HEK293 (cell line): ENCODE measurements at regions not wholly inside any gene's neighbourhood (a gene's known extent, or its start where the extent isn't known, plus 50 kb on each side); places are given as distances from the start of the nearest gene placed in this dataset.
A peak's percentile ranks its signal among the peaks of the same experiment; 100 is the strongest.

ENCODE experiments used
- MEIS1 ChIP-seq: sonication (generic); formaldehyde crosslinking; IDR thresholded peaks from 2 replicates; pipeline ENCODE4 v1.8.1; 2022; ENCODE audit warnings: missing genetic modification reagents, mild to moderate bottlenecking, borderline replicate concordance
- ZBTB26 ChIP-seq: fragments of 450-650 bp; formaldehyde crosslinking; optimal IDR thresholded peaks from 2 replicates; pipeline ENCODE3; 2016; ENCODE audit warnings: missing biosample characterization, mild to moderate bottlenecking, missing genetic modification characterization
- ZFP3 ChIP-seq: fragments of 450-650 bp; formaldehyde crosslinking; IDR thresholded peaks from 2 replicates; pipeline ENCODE4 v1.5.1; 2016; ENCODE audit warnings: low read depth, missing biosample characterization, missing genetic modification characterization
- ZNF121 ChIP-seq: fragments of 450-650 bp; formaldehyde crosslinking; IDR thresholded peaks from 2 replicates; pipeline ENCODE4 v1.5.1; 2016; ENCODE audit warnings: missing biosample characterization, missing genetic modification characterization
- ZNF558 ChIP-seq: fragments of 450-650 bp; formaldehyde crosslinking; IDR thresholded peaks from 2 replicates; pipeline ENCODE4 v1.5.1; 2016; ENCODE audit warnings: missing biosample characterization, missing genetic modification characterization
- ZNF677 ChIP-seq: fragments of 450-650 bp; IDR thresholded peaks from 2 replicates; pipeline ENCODE4 v1.5.0; 2018; ENCODE audit warnings: missing biosample characterization, mild to moderate bottlenecking, missing genetic modification characterization, moderate library complexity
- TF ChIP-seq, protein P1 (sequence below): fragments of 450-650 bp; formaldehyde crosslinking; IDR thresholded peaks from 2 replicates; pipeline ENCODE4 v1.5.1; 2016; ENCODE audit warnings: missing biosample characterization, missing genetic modification characterization, low read depth
- TF ChIP-seq, protein P2 (sequence below): fragments of 450-650 bp; formaldehyde crosslinking; IDR thresholded peaks from 2 replicates; pipeline ENCODE4 v1.5.1; 2016; ENCODE audit warnings: missing biosample characterization, missing genetic modification characterization
- TF ChIP-seq, protein P3 (sequence below): fragments of 450-650 bp; formaldehyde crosslinking; IDR thresholded peaks from 2 replicates; pipeline ENCODE4 v1.5.1; 2016; ENCODE audit warnings: missing biosample characterization, missing genetic modification characterization
- TF ChIP-seq, protein P4 (sequence below): fragments of 450-650 bp; formaldehyde crosslinking; IDR thresholded peaks from 2 replicates; pipeline ENCODE4 v1.5.1; 2016; ENCODE audit warnings: missing biosample characterization, missing genetic modification characterization

- TF ChIP-seq, protein P1, sequence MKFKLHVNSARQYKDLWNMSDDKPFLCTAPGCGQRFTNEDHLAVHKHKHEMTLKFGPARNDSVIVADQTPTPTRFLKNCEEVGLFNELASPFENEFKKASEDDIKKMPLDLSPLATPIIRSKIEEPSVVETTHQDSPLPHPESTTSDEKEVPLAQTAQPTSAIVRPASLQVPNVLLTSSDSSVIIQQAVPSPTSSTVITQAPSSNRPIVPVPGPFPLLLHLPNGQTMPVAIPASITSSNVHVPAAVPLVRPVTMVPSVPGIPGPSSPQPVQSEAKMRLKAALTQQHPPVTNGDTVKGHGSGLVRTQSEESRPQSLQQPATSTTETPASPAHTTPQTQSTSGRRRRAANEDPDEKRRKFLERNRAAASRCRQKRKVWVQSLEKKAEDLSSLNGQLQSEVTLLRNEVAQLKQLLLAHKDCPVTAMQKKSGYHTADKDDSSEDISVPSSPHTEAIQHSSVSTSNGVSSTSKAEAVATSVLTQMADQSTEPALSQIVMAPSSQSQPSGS (tag by site-specific recombination): peak; percentile 49; the same call in 1 of the 2 replicates
- TF ChIP-seq, protein P2, sequence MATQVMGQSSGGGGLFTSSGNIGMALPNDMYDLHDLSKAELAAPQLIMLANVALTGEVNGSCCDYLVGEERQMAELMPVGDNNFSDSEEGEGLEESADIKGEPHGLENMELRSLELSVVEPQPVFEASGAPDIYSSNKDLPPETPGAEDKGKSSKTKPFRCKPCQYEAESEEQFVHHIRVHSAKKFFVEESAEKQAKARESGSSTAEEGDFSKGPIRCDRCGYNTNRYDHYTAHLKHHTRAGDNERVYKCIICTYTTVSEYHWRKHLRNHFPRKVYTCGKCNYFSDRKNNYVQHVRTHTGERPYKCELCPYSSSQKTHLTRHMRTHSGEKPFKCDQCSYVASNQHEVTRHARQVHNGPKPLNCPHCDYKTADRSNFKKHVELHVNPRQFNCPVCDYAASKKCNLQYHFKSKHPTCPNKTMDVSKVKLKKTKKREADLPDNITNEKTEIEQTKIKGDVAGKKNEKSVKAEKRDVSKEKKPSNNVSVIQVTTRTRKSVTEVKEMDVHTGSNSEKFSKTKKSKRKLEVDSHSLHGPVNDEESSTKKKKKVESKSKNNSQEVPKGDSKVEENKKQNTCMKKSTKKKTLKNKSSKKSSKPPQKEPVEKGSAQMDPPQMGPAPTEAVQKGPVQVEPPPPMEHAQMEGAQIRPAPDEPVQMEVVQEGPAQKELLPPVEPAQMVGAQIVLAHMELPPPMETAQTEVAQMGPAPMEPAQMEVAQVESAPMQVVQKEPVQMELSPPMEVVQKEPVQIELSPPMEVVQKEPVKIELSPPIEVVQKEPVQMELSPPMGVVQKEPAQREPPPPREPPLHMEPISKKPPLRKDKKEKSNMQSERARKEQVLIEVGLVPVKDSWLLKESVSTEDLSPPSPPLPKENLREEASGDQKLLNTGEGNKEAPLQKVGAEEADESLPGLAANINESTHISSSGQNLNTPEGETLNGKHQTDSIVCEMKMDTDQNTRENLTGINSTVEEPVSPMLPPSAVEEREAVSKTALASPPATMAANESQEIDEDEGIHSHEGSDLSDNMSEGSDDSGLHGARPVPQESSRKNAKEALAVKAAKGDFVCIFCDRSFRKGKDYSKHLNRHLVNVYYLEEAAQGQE (tag by site-specific recombination): no peak
- TF ChIP-seq ZNF677 (tag by site-specific recombination) (no peak), MEIS1 (CRISPR knock-in tag) (no peak), ZNF558 (tag by site-specific recombination) (no peak), ZFP3 (no peak), ZNF121 (no peak), ZBTB26 (tag by site-specific recombination) (no peak)
- TF ChIP-seq, protein P3, sequence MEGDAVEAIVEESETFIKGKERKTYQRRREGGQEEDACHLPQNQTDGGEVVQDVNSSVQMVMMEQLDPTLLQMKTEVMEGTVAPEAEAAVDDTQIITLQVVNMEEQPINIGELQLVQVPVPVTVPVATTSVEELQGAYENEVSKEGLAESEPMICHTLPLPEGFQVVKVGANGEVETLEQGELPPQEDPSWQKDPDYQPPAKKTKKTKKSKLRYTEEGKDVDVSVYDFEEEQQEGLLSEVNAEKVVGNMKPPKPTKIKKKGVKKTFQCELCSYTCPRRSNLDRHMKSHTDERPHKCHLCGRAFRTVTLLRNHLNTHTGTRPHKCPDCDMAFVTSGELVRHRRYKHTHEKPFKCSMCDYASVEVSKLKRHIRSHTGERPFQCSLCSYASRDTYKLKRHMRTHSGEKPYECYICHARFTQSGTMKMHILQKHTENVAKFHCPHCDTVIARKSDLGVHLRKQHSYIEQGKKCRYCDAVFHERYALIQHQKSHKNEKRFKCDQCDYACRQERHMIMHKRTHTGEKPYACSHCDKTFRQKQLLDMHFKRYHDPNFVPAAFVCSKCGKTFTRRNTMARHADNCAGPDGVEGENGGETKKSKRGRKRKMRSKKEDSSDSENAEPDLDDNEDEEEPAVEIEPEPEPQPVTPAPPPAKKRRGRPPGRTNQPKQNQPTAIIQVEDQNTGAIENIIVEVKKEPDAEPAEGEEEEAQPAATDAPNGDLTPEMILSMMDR (tag by site-specific recombination): no peak
- TF ChIP-seq, protein P4, sequence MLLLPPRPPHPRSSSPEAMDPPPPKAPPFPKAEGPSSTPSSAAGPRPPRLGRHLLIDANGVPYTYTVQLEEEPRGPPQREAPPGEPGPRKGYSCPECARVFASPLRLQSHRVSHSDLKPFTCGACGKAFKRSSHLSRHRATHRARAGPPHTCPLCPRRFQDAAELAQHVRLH (tag by site-specific recombination): no peak
Observed at GRCh38 chr12:19694627-19695026, 255.3 kb downstream of the AEBP2 start.
